ENCODE measurements at regions not wholly inside any gene's neighbourhood (a gene's known extent, or its start where the extent isn't known, plus 50 kb on each side); places are given as distances from the start of the nearest gene placed in this dataset.

GRCh38 chr4:157514711-157515110 lies 294.2 kb downstream of the GRIA2 start:
- ChIA-PET POLR2A (no interaction called here), CTCF (ENCODE audit: unreplicated experiment) (no interaction called here)
- Histone ChIP-seq H3K9me3 (ENCODE audit: low read length) (no peaks in the 10 kb centered on the region), H3K27ac (ENCODE audit: low read depth, low read length, poor library complexity, severe bottlenecking) (no peak overlapping the region), H3K4me1 (ENCODE audit: insufficient read depth, low read length, poor library complexity, severe bottlenecking) (no peaks in the 10 kb centered on the region), H3K79me2 (ENCODE audit: insufficient read depth, low read depth, low read length) (no peaks in the 10 kb centered on the region), H4K20me1 (ENCODE audit: insufficient read depth, low read length) (no peaks in the 10 kb centered on the region), H3K4me2 (ENCODE audit: low read length) (no peak overlapping the region), H3K9me2 (ENCODE audit: insufficient read depth, low read length) (no peaks in the 10 kb centered on the region), H3K36me3 (ENCODE audit: insufficient read depth, low read length) (no peaks in the 10 kb centered on the region), H3K4me3 (ENCODE audit: low read depth, low read length, poor library complexity, severe bottlenecking) (no peak overlapping the region), H2AFZ (ENCODE audit: low read length) (no peak overlapping the region)
- intact Hi-C loops (cut with micrococcal nuclease; ENCODE audit: unreplicated experiment): no loop called here
- no peak for DNase-seq (ENCODE audit: low spot score)
- no TSS peak for BruUV-seq (replicated peaks)
- TF ChIP-seq CTCF (conservative IDR thresholded peaks at IDR 0.05; ENCODE audit: low read length): no peak
- TF ChIP-seq EZH2phosphoT487 (IDR thresholded peaks at IDR 0.05; ENCODE audit: borderline replicate concordance, low read depth, low read length): no peak

GRCh38 chr4:157509341-157509740 lies 288.8 kb downstream of the GRIA2 start:
- POLR2A ChIA-PET: no interaction called here
- BruUV-seq (replicated peaks): no TSS peak

GRCh38 chr4:157502656-157503055 lies 282.1 kb downstream of the GRIA2 start:
- H3K27ac ChIP-seq (ENCODE audit: low read depth, low read length, poor library complexity, severe bottlenecking): no peak overlapping the region
- CTCF ChIA-PET (ENCODE audit: unreplicated experiment): no interaction called here
- no peaks in the 10 kb centered on the region for H4K20me1 ChIP-seq (ENCODE audit: insufficient read depth, low read length)
- no peak for DNase-seq (ENCODE audit: low spot score)
- no peaks in the 10 kb centered on the region for H3K9me3 ChIP-seq (ENCODE audit: low read length)
- H3K79me2 ChIP-seq (ENCODE audit: insufficient read depth, low read depth, low read length): no peaks in the 10 kb centered on the region
- no peak overlapping the region for H2AFZ ChIP-seq (ENCODE audit: low read length)
- no peak overlapping the region for H3K4me3 ChIP-seq (ENCODE audit: low read depth, low read length, poor library complexity, severe bottlenecking)
- TF ChIP-seq EZH2phosphoT487 (IDR thresholded peaks at IDR 0.05; ENCODE audit: borderline replicate concordance, low read depth, low read length) (no peak), CTCF (conservative IDR thresholded peaks at IDR 0.05; ENCODE audit: low read length) (no peak)
- POLR2A ChIA-PET: no interaction called here
- H3K9me2 ChIP-seq (ENCODE audit: insufficient read depth, low read length): no peaks in the 10 kb centered on the region
- no TSS peak for BruUV-seq (replicated peaks)
- no peaks in the 10 kb centered on the region for H3K4me1 ChIP-seq (ENCODE audit: insufficient read depth, low read length, poor library complexity, severe bottlenecking)
- H3K4me2 ChIP-seq (ENCODE audit: low read length): no peak overlapping the region
- intact Hi-C loops (cut with micrococcal nuclease; ENCODE audit: unreplicated experiment): no loop called here
- H3K36me3 ChIP-seq (ENCODE audit: insufficient read depth, low read length): no peaks in the 10 kb centered on the region

More at GRCh38 chr4:157509341-157509740, 288.8 kb downstream of the GRIA2 start:
- Histone ChIP-seq H4K20me1 (ENCODE audit: insufficient read depth, low read length) (no peaks in the 10 kb centered on the region), H3K36me3 (ENCODE audit: insufficient read depth, low read length) (no peaks in the 10 kb centered on the region), H3K9me3 (ENCODE audit: low read length) (no peaks in the 10 kb centered on the region), H2AFZ (ENCODE audit: low read length) (no peak overlapping the region), H3K4me3 (ENCODE audit: low read depth, low read length, poor library complexity, severe bottlenecking) (no peak overlapping the region), H3K27ac (ENCODE audit: low read depth, low read length, poor library complexity, severe bottlenecking) (no peak overlapping the region), H3K9me2 (ENCODE audit: insufficient read depth, low read length) (no peaks in the 10 kb centered on the region), H3K4me2 (ENCODE audit: low read length) (no peak overlapping the region), H3K4me1 (ENCODE audit: insufficient read depth, low read length, poor library complexity, severe bottlenecking) (no peaks in the 10 kb centered on the region), H3K79me2 (ENCODE audit: insufficient read depth, low read depth, low read length) (no peaks in the 10 kb centered on the region)
- TF ChIP-seq CTCF (conservative IDR thresholded peaks at IDR 0.05; ENCODE audit: low read length) (no peak), EZH2phosphoT487 (IDR thresholded peaks at IDR 0.05; ENCODE audit: borderline replicate concordance, low read depth, low read length) (no peak)
- intact Hi-C loops (cut with micrococcal nuclease; ENCODE audit: unreplicated experiment): no loop called here
- no peak for DNase-seq (ENCODE audit: low spot score)
- CTCF ChIA-PET (ENCODE audit: unreplicated experiment): no interaction called here
